Neuronal stem cell (in vitro differentiated cells): ENCODE measurements at regions not wholly inside any gene's neighbourhood (a gene's known extent, or its start where the extent isn't known, plus 50 kb on each side); places are given as distances from the start of the nearest gene placed in this dataset.
"Not testable (repeated sequence)": the region's sequence is repeated elsewhere in the genome, so short reads cannot be mapped to it uniquely, and the experiment has no call there.

Source experiments
- DNase-seq: peaks from one replicate; pipeline ENCODE4 v3.0.0-alpha.2; 2013; ENCODE audit warnings: low spot score
- H2AFZ ChIP-seq: one replicate; pipeline ENCODE4 v1.6.1; 2013; ENCODE audit warnings: mild to moderate bottlenecking, low read length, inconsistent platforms
- H2AK5ac ChIP-seq: 2 replicates; pipeline ENCODE4 v1.6.1; 2013; ENCODE audit warnings: low read depth, mild to moderate bottlenecking, inconsistent platforms, low read length, moderate library complexity, mixed read lengths
- H2BK120ac ChIP-seq: 2 replicates; pipeline ENCODE4 v1.6.1; 2013; ENCODE audit warnings: low read depth, mild to moderate bottlenecking, inconsistent platforms, low read length, moderate library complexity, mixed read lengths
- H2BK12ac ChIP-seq: one replicate; pipeline ENCODE4 v1.6.1; 2013; ENCODE audit warnings: low read length, inconsistent platforms
- H2BK15ac ChIP-seq: 2 replicates; pipeline ENCODE4 v1.6.1; 2013; ENCODE audit warnings: mild to moderate bottlenecking, low read length, inconsistent platforms, mixed read lengths
- H2BK5ac ChIP-seq: one replicate; pipeline ENCODE4 v1.6.1; 2013; ENCODE audit warnings: inconsistent platforms, mild to moderate bottlenecking, low read length, moderate library complexity
- H3K14ac ChIP-seq: one replicate; pipeline ENCODE4 v1.6.1; 2013; ENCODE audit warnings: low read length, inconsistent platforms
- H3K18ac ChIP-seq: 2 replicates; pipeline ENCODE4 v1.6.1; 2013; ENCODE audit warnings: low read length, inconsistent platforms
- H3K23ac ChIP-seq: 2 replicates; pipeline ENCODE4 v1.6.1; 2013; ENCODE audit warnings: low read depth, mild to moderate bottlenecking, mixed read lengths, low read length, inconsistent platforms; ENCODE audit not compliant: poor library complexity
- H3K27ac ChIP-seq: replicated peaks from 3 replicates; pipeline ENCODE4 v1.5.1; 2013; ENCODE audit warnings: low read length, inconsistent platforms
- H3K27me3 ChIP-seq, 3 experiments: 2 replicates each; pipeline ENCODE4 v1.6.1; 2013; ENCODE audit warnings: low read length in 3 of 3, mild to moderate bottlenecking in 2 of 3, inconsistent platforms in 1 of 3, low read depth in 1 of 3, mixed read lengths in 1 of 3, moderate library complexity in 1 of 3; ENCODE audit not compliant: control insufficient read depth in 3 of 3, insufficient read depth in 3 of 3
- H3K36me3 ChIP-seq, 2 donors: replicated peaks in 1 of 2; 2 replicates each; pipeline ENCODE4 v1.6.1; 2013; ENCODE audit warnings: low read length in 2 of 2; ENCODE audit not compliant: control insufficient read depth in 2 of 2, insufficient read depth in 2 of 2
- H3K4ac ChIP-seq: 2 replicates; pipeline ENCODE4 v1.6.1; 2013; ENCODE audit warnings: inconsistent platforms, mild to moderate bottlenecking, low read length, moderate library complexity
- H3K4me1 ChIP-seq, 2 donors: 1 replicate in 1 of 2; 2 replicates in 1 of 2; pipeline ENCODE4 v1.6.1; 2013; ENCODE audit warnings: low read length in 2 of 2, low read depth in 1 of 2; ENCODE audit not compliant: control insufficient read depth in 2 of 2, insufficient read depth in 1 of 2
- H3K4me2 ChIP-seq: one replicate; pipeline ENCODE4 v1.6.1; 2013; ENCODE audit warnings: mild to moderate bottlenecking, low read length, inconsistent platforms; ENCODE audit not compliant: insufficient read depth, poor library complexity, severe bottlenecking
- H3K4me3 ChIP-seq, 2 donors: 2 replicates each; pipeline ENCODE4 v1.5.1; 2013; ENCODE audit warnings: low read length in 2 of 2, mild to moderate bottlenecking in 2 of 2, inconsistent platforms in 1 of 2, moderate library complexity in 1 of 2
- H3K79me1 ChIP-seq: one replicate; pipeline ENCODE4 v1.6.1; 2013; ENCODE audit warnings: low read depth, mild to moderate bottlenecking, inconsistent platforms, low read length, moderate library complexity
- H3K9ac ChIP-seq: one replicate; pipeline ENCODE4 v1.6.1; 2013; ENCODE audit warnings: mild to moderate bottlenecking, low read depth, low read length, inconsistent platforms; ENCODE audit not compliant: poor library complexity
- H3K9me3 ChIP-seq, 2 donors: replicated peaks in 1 of 2; 2 replicates each; pipeline versions ENCODE3 to v1.6.1; 2013; ENCODE audit warnings: low read length in 2 of 2, mild to moderate bottlenecking in 2 of 2, inconsistent platforms in 1 of 2, low read depth in 1 of 2, mixed read lengths in 1 of 2, moderate library complexity in 1 of 2; ENCODE audit not compliant: control insufficient read depth in 2 of 2, insufficient read depth in 1 of 2
- H4K8ac ChIP-seq: one replicate; pipeline ENCODE4 v1.6.1; 2013; ENCODE audit warnings: low read depth, mild to moderate bottlenecking, inconsistent platforms, low read length, moderate library complexity
- H4K91ac ChIP-seq: one replicate; pipeline ENCODE4 v1.6.1; 2013; ENCODE audit warnings: low read length, low read depth, mild to moderate bottlenecking, inconsistent platforms; ENCODE audit not compliant: poor library complexity
- WGBS, 2 donors: extraction: QIAGEN DNeasy Blood & Tissue Kit; methylation state at CpG; one replicate each; pipeline ENCODE4 v1.1.7; 2013; ENCODE audit warnings: missing lambda C conversion rate in 2 of 2, mixed read lengths in 1 of 2; ENCODE audit not compliant: insufficient read length in 2 of 2, insufficient replicate concordance in 1 of 2; ENCODE audit errors: extremely low coverage in 2 of 2; 5-methylcytosine and 5-hydroxymethylcytosine counted together

GRCh38 chr9:13034694-13035002 is 244.8 kb downstream of the MPDZ start:
- Histone ChIP-seq H3K36me3 (no peaks in the 10 kb centered on the region), H3K14ac (no peak overlapping the region)

DNA sequence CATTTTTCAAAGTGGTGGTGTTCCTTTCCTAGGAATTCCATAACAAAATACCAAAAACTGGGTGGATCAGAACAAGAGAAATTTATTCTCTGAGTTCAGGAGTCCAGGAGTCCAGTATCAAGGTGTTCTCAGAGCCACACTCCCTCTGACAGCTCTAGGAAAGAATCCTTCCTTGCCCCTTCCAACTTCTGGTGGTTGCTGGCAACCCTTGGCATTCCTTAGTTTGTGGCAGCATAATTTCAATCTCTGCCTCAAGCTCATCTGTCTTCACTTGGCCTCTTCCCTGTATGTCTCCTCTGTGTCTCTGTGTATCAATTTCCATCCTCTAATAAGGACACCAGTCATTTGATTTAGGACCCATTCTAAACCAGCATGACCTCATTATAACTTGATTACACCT is 243.7 kb downstream of the MPDZ start:
- Histone ChIP-seq H2AFZ (no peak overlapping the region), H3K18ac (no peak overlapping the region), H2BK120ac (no peak overlapping the region), H4K91ac (no peak overlapping the region), H2BK12ac (no peak overlapping the region), H2AK5ac (no peak overlapping the region), H4K8ac (no peak overlapping the region), H3K27ac (no peak overlapping the region), H3K4me2 (no peak overlapping the region), H3K4me1 (peaks cover 0 to 1% of the 10 kb centered on the region in 2 donors), H3K4me3 (no peak overlapping the region), H3K9ac (no peak overlapping the region), H3K27me3 (no peaks in the 10 kb centered on the region), H2BK15ac (no peak overlapping the region), H3K14ac (no peak overlapping the region), H3K4ac (no peak overlapping the region), H3K79me1 (no peaks in the 10 kb centered on the region), H3K23ac (no peak overlapping the region), H2BK5ac (no peak overlapping the region), H3K9me3 (no peaks in the 10 kb centered on the region), H3K36me3 (no peaks in the 10 kb centered on the region)
- DNase-seq, result no peak

More at GRCh38 chr9:13034694-13035002, 244.8 kb downstream of the MPDZ start:
- Histone ChIP-seq H2AFZ (peak overlapping the region; percentile 66), H2BK15ac (no peak overlapping the region), H2BK5ac (no peak overlapping the region), H3K79me1 (no peaks in the 10 kb centered on the region), H3K4me3 (no peak overlapping the region), H4K8ac (no peak overlapping the region), H3K4ac (no peak overlapping the region), H2BK12ac (no peak overlapping the region), H2BK120ac (no peak overlapping the region), H2AK5ac (no peak overlapping the region), H3K18ac (no peak overlapping the region), H3K4me2 (no peak overlapping the region), H4K91ac (no peak overlapping the region), H3K27ac (no peak overlapping the region), H3K27me3 (no peaks in the 10 kb centered on the region), H3K4me1 (peaks cover 0 to 1% of the 10 kb centered on the region in 2 donors), H3K9me3 (no peaks in the 10 kb centered on the region), H3K23ac (no peak overlapping the region), H3K9ac (no peak overlapping the region)
- no CpG with 5 or more reads among the region's 3 CpGs for WGBS, 2 donors
- DNase-seq, result no peak

DNA sequence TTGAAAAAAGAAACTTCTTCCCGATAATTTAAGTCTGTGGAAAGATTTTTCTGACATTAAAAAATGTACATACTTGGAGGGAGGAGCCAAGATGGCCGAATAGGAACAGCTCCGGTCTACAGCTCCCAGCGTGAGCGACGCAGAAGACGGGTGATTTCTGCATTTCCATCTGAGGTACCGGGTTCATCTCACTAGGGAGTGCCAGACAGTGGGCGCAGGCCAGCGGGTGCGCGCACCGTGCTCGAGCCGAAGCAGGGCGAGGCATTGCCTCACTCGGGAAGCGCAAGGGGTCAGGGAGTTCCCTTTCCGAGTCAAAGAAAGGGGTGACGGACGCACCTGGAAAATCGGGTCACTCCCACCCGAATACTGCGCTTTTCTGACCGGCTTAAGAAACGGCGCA is 241.7 kb downstream of the MPDZ start:
- not testable (repeated sequence) for H2BK120ac ChIP-seq, H3K27me3 ChIP-seq, H3K4me1 ChIP-seq, H3K9ac ChIP-seq, DNase-seq, H3K4me2 ChIP-seq, H4K8ac ChIP-seq, H2BK15ac ChIP-seq, H3K4ac ChIP-seq, H3K27ac ChIP-seq, H2BK12ac ChIP-seq, H2AK5ac ChIP-seq, H3K4me3 ChIP-seq, H3K9me3 ChIP-seq, H3K14ac ChIP-seq, H3K79me1 ChIP-seq, H3K23ac ChIP-seq, H4K91ac ChIP-seq, H3K36me3 ChIP-seq, H3K18ac ChIP-seq, H2BK5ac ChIP-seq
- peak overlapping the region; percentile 40 for H2AFZ ChIP-seq
- WGBS, 2 donors, result no CpG with 5 or more reads among the region's 27 CpGs

GRCh38 chr9:13047827-13048587 is 231.5 kb downstream of the MPDZ start:
- DNase-seq, result no peak
- Histone ChIP-seq H3K4ac (no peak overlapping the region), H4K91ac (no peak overlapping the region), H2BK120ac (no peak overlapping the region), H3K4me1 (peaks cover 0 to 6% of the 10 kb centered on the region in 2 donors), H3K23ac (no peak overlapping the region), H3K36me3 (no peaks in the 10 kb centered on the region), H2BK5ac (no peak overlapping the region), H3K4me3 (no peak overlapping the region), H3K18ac (no peak overlapping the region), H3K27me3 (no peaks in the 10 kb centered on the region), H2BK12ac (no peak overlapping the region), H2BK15ac (no peak overlapping the region), H3K9me3 (no peaks in the 10 kb centered on the region), H3K79me1 (no peaks in the 10 kb centered on the region), H4K8ac (no peak overlapping the region), H3K9ac (no peak overlapping the region), H2AFZ (no peak overlapping the region), H3K4me2 (no peak overlapping the region), H3K14ac (no peak overlapping the region), H2AK5ac (no peak overlapping the region), H3K27ac (no peak overlapping the region)
- no CpG with 5 or more reads among the region's 5 CpGs for WGBS, 2 donors
